Activated T-cell treated with anti-CD3 and anti-CD28 coated beads, Interleukin-2, amount 50 U/mL, for 4 hours (primary cell): ENCODE measurements at regions not wholly inside any gene's neighbourhood (a gene's known extent, or its start where the extent isn't known, plus 50 kb on each side); places are given as distances from the start of the nearest gene placed in this dataset.
A peak's percentile ranks its signal among the peaks of the same experiment; 100 is the strongest.
"Not testable (repeated sequence)": the region's sequence is repeated elsewhere in the genome, so short reads cannot be mapped to it uniquely, and the experiment has no call there.

Experiments
- ATAC-seq, 2 donors: fragments of 200-7000 bp; cut with Tn5 transposase; one replicate each; pipeline ENCODE4 v1.10.0; 2021
- DNase-seq: peaks from one replicate; pipeline ENCODE4 v3.0.0-alpha.2; 2020
- H3K27me3 Mint-ChIP-seq: one replicate; pipeline ENCODE4 v1.8.0; 2021; ENCODE audit warnings: low read depth, mixed read lengths
- H3K36me3 Mint-ChIP-seq: one replicate; pipeline ENCODE4 v1.8.0; 2022; ENCODE audit warnings: mixed read lengths; ENCODE audit not compliant: insufficient read depth
- H3K4me1 Mint-ChIP-seq: one replicate; pipeline ENCODE4 v1.8.0; 2021; ENCODE audit warnings: low read depth, mixed read lengths
- H3K4me3 Mint-ChIP-seq: one replicate; pipeline ENCODE4 v1.8.0; 2021; ENCODE audit warnings: mild to moderate bottlenecking, moderate library complexity, mixed read lengths
- H3K9me3 Mint-ChIP-seq: one replicate; pipeline ENCODE4 v1.8.0; 2021; ENCODE audit warnings: mixed read lengths

DNA sequence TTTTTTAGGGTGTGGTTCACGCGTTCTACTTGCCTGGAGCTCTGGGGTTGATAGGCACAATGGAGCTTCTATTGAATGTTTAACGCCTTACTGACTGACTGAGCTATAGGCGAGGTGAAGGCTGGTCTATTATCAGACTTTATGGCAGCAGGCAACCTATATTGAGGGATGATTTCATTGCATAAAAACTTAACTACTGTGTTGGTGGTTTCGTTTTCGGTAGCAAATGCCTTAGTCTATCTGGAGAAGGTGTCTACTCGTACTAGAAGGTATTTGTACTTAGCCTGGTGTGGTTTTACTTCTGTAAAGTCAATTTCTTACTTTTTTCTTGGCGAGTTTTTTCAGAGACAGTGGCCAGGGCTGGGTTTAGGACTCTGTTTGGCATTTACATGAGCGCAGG lies 162.0 kb upstream of the FRG2C start:
- H3K4me3 Mint-ChIP-seq, H3K27me3 Mint-ChIP-seq, H3K36me3 Mint-ChIP-seq, ATAC-seq, H3K4me1 Mint-ChIP-seq, DNase-seq: not testable (repeated sequence)
- H3K9me3 Mint-ChIP-seq, result peaks cover 18% of the 10 kb centered on the region

DNA sequence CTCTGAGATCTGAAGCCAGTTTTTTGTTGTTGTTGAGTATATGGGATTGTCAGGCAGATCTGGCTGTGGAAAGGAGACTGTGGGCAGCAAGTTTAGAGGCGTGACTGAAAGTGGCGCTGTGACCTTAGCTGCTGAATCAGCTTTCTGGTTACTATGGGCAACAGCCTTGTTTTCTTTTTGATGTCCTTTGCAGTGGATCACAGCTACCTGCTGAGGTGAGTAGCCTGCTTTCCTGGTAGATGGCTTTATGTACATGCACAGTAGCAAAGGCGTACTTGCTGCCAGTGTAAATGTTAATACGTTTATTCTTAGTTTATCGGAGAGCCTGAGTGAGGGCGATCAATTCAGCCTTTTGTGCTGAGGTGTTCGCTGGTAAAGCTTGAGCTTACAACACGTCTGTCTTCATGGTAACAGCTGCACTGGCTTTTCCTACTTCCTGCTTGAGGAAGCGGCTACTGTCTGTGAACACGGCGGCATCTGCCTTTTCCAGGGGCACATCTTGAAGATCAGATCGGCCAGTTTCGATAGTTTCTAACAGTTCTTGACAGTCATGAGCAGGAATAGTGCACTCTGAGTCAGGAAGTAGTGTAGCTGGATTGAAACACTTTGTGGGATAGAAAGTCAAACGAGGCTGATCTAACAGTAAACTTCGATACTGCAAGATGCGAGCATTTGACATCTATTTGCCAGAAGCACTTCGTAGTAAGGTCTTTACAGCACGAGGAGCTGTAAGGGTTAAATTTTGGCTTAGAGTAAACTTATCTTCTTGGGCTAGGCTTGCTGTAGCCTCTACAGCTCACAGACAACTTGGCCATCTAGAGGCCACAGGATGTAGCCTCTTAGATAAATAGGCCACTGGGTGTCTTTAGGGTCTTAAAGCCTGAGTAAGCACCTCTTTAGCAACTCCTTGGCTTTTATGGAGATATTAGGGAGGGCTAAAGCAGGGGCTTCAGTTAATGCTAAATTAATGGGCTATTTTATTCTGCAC lies 161.1 kb upstream of the FRG2C start:
- H3K9me3 Mint-ChIP-seq, result peaks cover 22% of the 10 kb centered on the region
- not testable (repeated sequence) for H3K4me1 Mint-ChIP-seq, DNase-seq

DNA sequence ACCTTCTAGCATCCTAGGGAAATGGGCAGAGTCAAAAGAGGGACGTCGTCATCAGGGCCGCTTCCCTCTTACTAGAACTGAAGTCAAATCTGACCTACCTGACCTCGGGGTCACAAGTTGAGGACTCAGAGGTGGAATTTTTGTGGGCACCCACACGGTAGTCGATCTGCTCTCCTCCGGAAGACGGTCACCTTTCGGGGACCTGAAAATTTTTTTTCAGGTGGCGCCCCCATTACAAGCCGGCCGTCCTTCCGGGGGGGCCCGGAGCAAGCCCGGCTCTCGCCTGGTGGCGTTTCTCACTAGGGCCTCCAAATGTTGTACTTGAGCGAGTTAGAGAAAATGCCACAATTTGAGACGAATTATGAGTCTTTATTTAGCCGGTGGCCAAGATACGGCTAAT lies 157.5 kb upstream of the FRG2C start:
- Mint-ChIP-seq H3K9me3 (peaks cover 38% of the 10 kb centered on the region), H3K36me3 (peaks cover 1% of the 10 kb centered on the region), H3K4me1 (no peaks in the 10 kb centered on the region), H3K27me3 (no peaks in the 10 kb centered on the region), H3K4me3 (no peak overlapping the region)
- no peak for ATAC-seq
- no peak for DNase-seq

More for the DNA sequence above, 161.1 kb upstream of the FRG2C start:
- not testable (repeated sequence) for H3K4me3 Mint-ChIP-seq, ATAC-seq, H3K27me3 Mint-ChIP-seq, H3K36me3 Mint-ChIP-seq

DNA sequence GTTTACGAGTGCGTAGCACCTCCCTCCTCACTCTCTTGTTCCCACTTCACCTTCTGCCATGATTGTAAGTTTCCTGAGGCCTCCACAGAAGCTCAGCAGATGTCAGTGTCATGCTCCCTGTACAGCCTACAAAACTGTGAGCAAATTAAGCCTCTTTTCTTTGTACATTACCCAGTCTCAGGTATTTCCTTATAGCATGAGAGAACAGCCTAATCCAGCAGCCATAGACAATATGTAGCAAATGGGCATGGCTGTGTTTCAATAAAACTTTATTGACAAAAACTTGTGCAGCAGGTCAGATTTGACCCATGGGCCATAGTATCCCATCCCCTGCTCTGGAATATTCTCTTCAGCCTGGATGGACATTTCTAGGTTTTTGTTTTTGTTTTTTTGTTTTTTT lies 156.2 kb upstream of the FRG2C start:
- ATAC-seq, H3K4me3 Mint-ChIP-seq, H3K36me3 Mint-ChIP-seq, H3K4me1 Mint-ChIP-seq, H3K27me3 Mint-ChIP-seq, DNase-seq: not testable (repeated sequence)
- H3K9me3 Mint-ChIP-seq, result peaks cover 44% of the 10 kb centered on the region

GRCh38 chr3:75527657-75528056 lies 136.5 kb upstream of the FRG2C start:
- not testable (repeated sequence) for ATAC-seq, H3K4me3 Mint-ChIP-seq, H3K4me1 Mint-ChIP-seq, H3K9me3 Mint-ChIP-seq, H3K27me3 Mint-ChIP-seq, DNase-seq, H3K36me3 Mint-ChIP-seq

GRCh38 chr3:75552095-75552494 lies 112.0 kb upstream of the FRG2C start:
- H3K9me3 Mint-ChIP-seq, result peaks cover 42% of the 10 kb centered on the region
- DNase-seq, H3K27me3 Mint-ChIP-seq, H3K4me1 Mint-ChIP-seq, ATAC-seq, H3K4me3 Mint-ChIP-seq, H3K36me3 Mint-ChIP-seq: not testable (repeated sequence)

- not testable (repeated sequence) for H3K4me1 Mint-ChIP-seq, H3K9me3 Mint-ChIP-seq, ATAC-seq, H3K36me3 Mint-ChIP-seq, H3K4me3 Mint-ChIP-seq, DNase-seq, H3K27me3 Mint-ChIP-seq
These were observed 99.7 kb upstream of the FRG2C start for GRCh38 chr3:75564427-75564826.

GRCh38 chr3:75572303-75572702 lies 91.8 kb upstream of the FRG2C start:
- not testable (repeated sequence) for ATAC-seq, H3K9me3 Mint-ChIP-seq, H3K4me3 Mint-ChIP-seq

GRCh38 chr3:75579091-75579490 lies 85.0 kb upstream of the FRG2C start:
- H3K36me3 Mint-ChIP-seq, H3K9me3 Mint-ChIP-seq, DNase-seq, ATAC-seq, H3K4me1 Mint-ChIP-seq: not testable (repeated sequence)
- H3K4me3 Mint-ChIP-seq, result peak overlapping the region; percentile 57
- H3K27me3 Mint-ChIP-seq, result peaks cover 40% of the 10 kb centered on the region

More at GRCh38 chr3:75572303-75572702, 91.8 kb upstream of the FRG2C start:
- not testable (repeated sequence) for H3K36me3 Mint-ChIP-seq, H3K27me3 Mint-ChIP-seq, DNase-seq, H3K4me1 Mint-ChIP-seq

DNA sequence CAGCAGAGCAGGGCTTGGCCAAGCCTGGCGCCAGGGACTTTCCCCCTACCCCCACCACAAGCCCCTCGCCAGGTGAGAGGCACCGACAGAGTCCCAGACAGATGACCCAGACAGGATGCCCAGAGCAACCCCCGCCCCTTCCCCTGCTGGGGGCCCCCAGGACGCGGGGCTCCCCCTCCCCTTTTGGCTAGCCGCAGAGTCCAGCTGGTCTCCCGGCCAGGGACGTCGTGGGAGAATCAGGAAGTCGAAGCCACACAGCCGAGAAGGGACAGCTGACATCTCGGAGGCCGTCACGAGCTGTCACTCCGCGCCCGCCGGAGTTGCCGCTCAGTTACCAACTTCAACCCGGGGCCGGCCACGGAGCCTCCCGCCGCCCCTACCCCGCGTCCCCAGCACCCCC lies 84.6 kb upstream of the FRG2C start:
- not testable (repeated sequence) for H3K36me3 Mint-ChIP-seq, DNase-seq, H3K4me1 Mint-ChIP-seq, H3K9me3 Mint-ChIP-seq, ATAC-seq
- peaks cover 40% of the 10 kb centered on the region for H3K27me3 Mint-ChIP-seq
- H3K4me3 Mint-ChIP-seq, result peak overlapping the region; percentile 57

- peak overlapping the region; percentile 59 for H3K4me3 Mint-ChIP-seq
- H3K27me3 Mint-ChIP-seq, result peaks cover 37% of the 10 kb centered on the region
- peak; percentile 23 for DNase-seq
These were observed 83.9 kb upstream of the FRG2C start for GRCh38 chr3:75579981-75580782.

GRCh38 chr3:75582536-75582935 lies 81.6 kb upstream of the FRG2C start:
- not testable (repeated sequence) for DNase-seq, ATAC-seq, H3K4me3 Mint-ChIP-seq, H3K36me3 Mint-ChIP-seq, H3K4me1 Mint-ChIP-seq, H3K9me3 Mint-ChIP-seq
- H3K27me3 Mint-ChIP-seq, result peaks cover 34% of the 10 kb centered on the region

More at GRCh38 chr3:75579981-75580782, 83.9 kb upstream of the FRG2C start:
- H3K9me3 Mint-ChIP-seq, H3K4me1 Mint-ChIP-seq, H3K36me3 Mint-ChIP-seq: not testable (repeated sequence)
- peak in 1 of 2 donors; percentile 48 for ATAC-seq

DNA sequence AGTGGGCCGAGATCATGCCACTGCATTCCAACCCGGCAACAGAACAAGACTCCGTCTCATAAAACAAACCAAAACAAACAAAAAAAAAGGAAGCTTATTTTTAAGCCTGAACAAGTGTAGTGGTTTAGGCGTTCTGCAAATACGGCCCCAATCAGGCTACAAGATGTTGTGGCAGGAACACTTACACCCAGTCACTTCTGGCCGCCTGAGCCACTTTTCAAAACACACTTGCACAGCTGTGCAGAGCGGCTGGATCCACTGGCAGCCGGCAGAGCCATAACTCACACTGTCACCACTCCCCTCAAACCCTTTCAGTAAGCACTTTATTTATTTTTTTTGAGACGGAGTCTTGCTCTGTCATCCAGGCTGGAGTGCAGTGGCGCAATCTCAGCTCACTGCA lies 81.0 kb upstream of the FRG2C start:
- not testable (repeated sequence) for H3K36me3 Mint-ChIP-seq, H3K9me3 Mint-ChIP-seq, DNase-seq, H3K4me3 Mint-ChIP-seq, H3K4me1 Mint-ChIP-seq, ATAC-seq
- H3K27me3 Mint-ChIP-seq, result peaks cover 34% of the 10 kb centered on the region

GRCh38 chr3:75587695-75588094 lies 76.4 kb upstream of the FRG2C start:
- ATAC-seq, H3K4me3 Mint-ChIP-seq, DNase-seq, H3K4me1 Mint-ChIP-seq, H3K36me3 Mint-ChIP-seq, H3K27me3 Mint-ChIP-seq: not testable (repeated sequence)
- peaks cover 10% of the 10 kb centered on the region for H3K9me3 Mint-ChIP-seq
